SU-DHL-6 (cell line): ENCODE measurements at regions not wholly inside any gene's neighbourhood (a gene's known extent, or its start where the extent isn't known, plus 50 kb on each side); places are given as distances from the start of the nearest gene placed in this dataset.

Experiments used
- H2AFZ ChIP-seq: fragments of 200-600 bp; sonication (generic); 2 replicates; pipeline ENCODE4 v1.6.1; 2014; ENCODE audit warnings: low read depth, mild to moderate bottlenecking, moderate library complexity, mixed read lengths, antibody characterized with exemption, low read length; ENCODE audit not compliant: severe bottlenecking
- H3F3A ChIP-seq: fragments of 200-600 bp; shearing (Covaris generic); 2 replicates; pipeline ENCODE4 v1.6.0; 2016; ENCODE audit warnings: antibody characterized with exemption, mild to moderate bottlenecking; ENCODE audit not compliant: insufficient read depth
- H3K27ac ChIP-seq: fragments of 200-600 bp; sonication (generic); 2 replicates; pipeline ENCODE4 v1.5.1; 2016; ENCODE audit warnings: low read depth, mild to moderate bottlenecking, low read length, moderate library complexity, mixed read lengths
- H3K27me3 ChIP-seq: fragments of 200-600 bp; sonication (generic), shearing (Covaris generic); 2 replicates; pipeline ENCODE4 v1.6.0; 2014; ENCODE audit warnings: mild to moderate bottlenecking, low read length
- H3K36me3 ChIP-seq: fragments of 200-600 bp; sonication (generic); 2 replicates; pipeline ENCODE4 v1.6.1; 2014; ENCODE audit warnings: mild to moderate bottlenecking, low read length, mixed read lengths
- H3K4me2 ChIP-seq: fragments of 300-600, 200-600 bp; shearing (Covaris generic), sonication (generic); 2 replicates; pipeline ENCODE4 v1.6.0; 2014; ENCODE audit warnings: low read length, low read depth, mild to moderate bottlenecking; ENCODE audit not compliant: poor library complexity, severe bottlenecking
- H3K4me3 ChIP-seq: fragments of 200-600 bp; sonication (generic); 2 replicates; pipeline ENCODE4 v1.5.1; 2014; ENCODE audit warnings: antibody characterized with exemption, low read length, mild to moderate bottlenecking, mixed read lengths; ENCODE audit not compliant: insufficient read depth, poor library complexity, severe bottlenecking
- H3K79me2 ChIP-seq: fragments of 200-600 bp; sonication (generic); 2 replicates; pipeline ENCODE4 v1.6.1; 2014; ENCODE audit warnings: mild to moderate bottlenecking, low read length, moderate library complexity; ENCODE audit not compliant: insufficient read depth
- H3K9ac ChIP-seq: fragments of 200-600 bp; sonication (generic); 2 replicates; pipeline ENCODE4 v1.7.0; 2014; ENCODE audit warnings: mild to moderate bottlenecking, low read length
- H3K9me2 ChIP-seq: fragments of 200-600 bp; sonication (generic); replicated peaks from 2 replicates; pipeline ENCODE4 v1.6.1; 2014; ENCODE audit warnings: low read length; ENCODE audit not compliant: insufficient read depth
- H3K9me3 ChIP-seq: fragments of 200-600 bp; sonication (generic); 2 replicates; pipeline ENCODE4 v1.6.1; 2014; ENCODE audit warnings: low read length, mixed read lengths; ENCODE audit not compliant: insufficient read depth
- H4K20me1 ChIP-seq: fragments of 200-600 bp; sonication (generic); 2 replicates; pipeline ENCODE4 v1.6.1; 2014; ENCODE audit warnings: low read depth, mild to moderate bottlenecking, antibody characterized with exemption, low read length, moderate library complexity, mixed read lengths
- EZH2phosphoT487 ChIP-seq: fragments of 200-600 bp; sonication (generic), shearing (Covaris generic); conservative IDR thresholded peaks from 2 replicates; pipeline ENCODE4 v1.6.1; 2018; ENCODE audit warnings: mild to moderate bottlenecking, antibody characterized with exemption, low read length, moderate library complexity, mixed read lengths
- TF ChIP-seq, protein P1 (sequence below): fragments of 200-600 bp; sonication (generic); IDR thresholded peaks from one replicate; pipeline ENCODE4 v1.5.1; 2017; ENCODE audit warnings: antibody characterized with exemption, mild to moderate bottlenecking, low read length, moderate library complexity; ENCODE audit not compliant: insufficient read depth, poor library complexity, severe bottlenecking

DNA sequence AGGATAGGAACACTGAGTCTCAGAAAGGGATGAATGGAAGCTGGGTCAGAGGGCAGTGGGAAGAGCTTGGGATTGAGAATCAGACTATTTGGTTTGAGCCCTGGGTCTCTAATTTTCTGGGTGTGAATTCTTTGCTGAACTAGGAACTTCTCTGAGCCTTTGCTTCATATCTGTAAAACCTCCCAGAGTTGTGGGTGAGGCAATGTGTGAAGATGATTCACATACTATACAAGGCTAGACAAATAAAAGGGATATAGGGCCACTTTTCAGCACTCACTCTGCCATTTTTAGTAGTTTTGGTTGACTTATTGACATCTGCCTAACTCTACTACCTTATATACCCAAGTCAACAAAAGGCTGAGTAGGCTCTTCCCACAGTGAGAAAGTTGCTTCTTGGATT is 77.7 kb upstream of the JUN start:
- no peak overlapping the region for H2AFZ ChIP-seq
- H3K79me2 ChIP-seq = no peaks in the 10 kb centered on the region
- TF ChIP-seq, protein P1, sequence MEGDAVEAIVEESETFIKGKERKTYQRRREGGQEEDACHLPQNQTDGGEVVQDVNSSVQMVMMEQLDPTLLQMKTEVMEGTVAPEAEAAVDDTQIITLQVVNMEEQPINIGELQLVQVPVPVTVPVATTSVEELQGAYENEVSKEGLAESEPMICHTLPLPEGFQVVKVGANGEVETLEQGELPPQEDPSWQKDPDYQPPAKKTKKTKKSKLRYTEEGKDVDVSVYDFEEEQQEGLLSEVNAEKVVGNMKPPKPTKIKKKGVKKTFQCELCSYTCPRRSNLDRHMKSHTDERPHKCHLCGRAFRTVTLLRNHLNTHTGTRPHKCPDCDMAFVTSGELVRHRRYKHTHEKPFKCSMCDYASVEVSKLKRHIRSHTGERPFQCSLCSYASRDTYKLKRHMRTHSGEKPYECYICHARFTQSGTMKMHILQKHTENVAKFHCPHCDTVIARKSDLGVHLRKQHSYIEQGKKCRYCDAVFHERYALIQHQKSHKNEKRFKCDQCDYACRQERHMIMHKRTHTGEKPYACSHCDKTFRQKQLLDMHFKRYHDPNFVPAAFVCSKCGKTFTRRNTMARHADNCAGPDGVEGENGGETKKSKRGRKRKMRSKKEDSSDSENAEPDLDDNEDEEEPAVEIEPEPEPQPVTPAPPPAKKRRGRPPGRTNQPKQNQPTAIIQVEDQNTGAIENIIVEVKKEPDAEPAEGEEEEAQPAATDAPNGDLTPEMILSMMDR = no peak
- no peak for TF ChIP-seq EZH2phosphoT487
- no peaks in the 10 kb centered on the region for H3K36me3 ChIP-seq
- H3K9me3 ChIP-seq = no peaks in the 10 kb centered on the region
- H3K9ac ChIP-seq = no peak overlapping the region
- no peak overlapping the region for H3K27ac ChIP-seq
- no peaks in the 10 kb centered on the region for H3K27me3 ChIP-seq
- 0 out of 2 replicates have a peak, but pooled peaks cover 3% of the 10 kb centered on the region for H3K9me2 ChIP-seq
- no peak overlapping the region for H3K4me3 ChIP-seq
- no peaks in the 10 kb centered on the region for H4K20me1 ChIP-seq
- H3K4me2 ChIP-seq = no peak overlapping the region
- no peaks in the 10 kb centered on the region for H3F3A ChIP-seq

DNA sequence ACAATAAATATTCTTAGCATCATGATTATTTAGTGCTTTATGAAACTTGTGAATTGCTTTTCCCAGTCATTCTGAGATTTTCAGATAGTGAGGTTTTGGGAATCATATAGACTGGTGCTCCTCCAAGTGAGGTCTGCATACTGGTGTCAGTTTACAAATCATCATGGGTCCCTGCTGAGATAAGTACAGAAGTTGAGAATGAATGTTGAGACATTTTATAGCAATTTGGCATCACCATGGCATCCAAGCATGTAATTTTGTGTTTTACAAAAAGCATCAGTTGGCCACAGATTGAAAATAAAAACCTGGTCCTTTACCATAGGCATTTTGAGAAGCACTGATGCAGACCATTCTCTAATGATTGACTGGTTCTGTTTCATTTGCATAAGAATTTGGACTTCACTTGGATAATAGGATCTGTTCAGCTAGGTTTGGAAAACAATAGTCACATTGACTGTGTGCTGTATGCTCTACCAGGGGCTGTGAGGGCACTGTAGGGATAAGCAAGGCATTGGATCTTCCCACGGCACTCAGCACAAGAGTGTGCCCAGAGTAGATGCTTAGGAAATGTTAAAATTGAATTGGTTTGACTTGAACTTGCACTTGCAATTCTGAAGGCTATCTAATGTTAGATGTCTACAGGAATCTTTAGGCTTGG is 79.0 kb upstream of the JUN start:
- no peaks in the 10 kb centered on the region for H3K27me3 ChIP-seq
- H2AFZ ChIP-seq = no peak overlapping the region
- no peak overlapping the region for H3K9ac ChIP-seq
- no peaks in the 10 kb centered on the region for H4K20me1 ChIP-seq
- no peaks in the 10 kb centered on the region for H3K79me2 ChIP-seq
- no peaks in the 10 kb centered on the region for H3K9me3 ChIP-seq
- no peak overlapping the region for H3K4me2 ChIP-seq
- no peaks in the 10 kb centered on the region for H3K36me3 ChIP-seq
- H3K9me2 ChIP-seq = 0 out of 2 replicates have a peak, but pooled peaks cover 3% of the 10 kb centered on the region
- no peak for TF ChIP-seq EZH2phosphoT487
- TF ChIP-seq, protein P1 = no peak
- H3K27ac ChIP-seq = no peak overlapping the region
- H3F3A ChIP-seq = no peaks in the 10 kb centered on the region
- no peak overlapping the region for H3K4me3 ChIP-seq

DNA sequence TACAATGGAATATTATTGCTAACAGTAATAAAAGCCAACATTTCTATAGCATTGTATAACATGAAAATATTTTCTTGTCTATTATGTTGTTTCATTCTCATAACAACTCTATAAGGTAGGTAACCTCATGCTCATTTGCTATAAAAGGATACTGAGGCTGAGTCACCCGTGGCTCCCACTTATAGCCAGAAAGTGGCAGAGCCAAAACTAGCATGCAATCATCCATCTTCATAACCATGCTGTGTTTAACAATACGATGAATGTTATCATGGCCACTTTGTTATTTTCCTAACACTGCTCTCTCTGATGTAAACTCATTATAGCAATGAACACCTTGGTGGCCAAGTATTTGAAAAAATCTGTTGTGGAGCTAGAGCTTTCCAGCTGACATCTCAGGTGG is 80.8 kb upstream of the JUN start:
- H3K27me3 ChIP-seq = no peaks in the 10 kb centered on the region
- H4K20me1 ChIP-seq = no peaks in the 10 kb centered on the region
- no peaks in the 10 kb centered on the region for H3F3A ChIP-seq
- H3K79me2 ChIP-seq = no peaks in the 10 kb centered on the region
- no peak overlapping the region for H2AFZ ChIP-seq
- no peak overlapping the region for H3K4me3 ChIP-seq
- H3K27ac ChIP-seq = no peak overlapping the region
- H3K9me2 ChIP-seq = 0 out of 2 replicates have a peak, but pooled peaks cover 3% of the 10 kb centered on the region
- H3K36me3 ChIP-seq = no peaks in the 10 kb centered on the region
- H3K9me3 ChIP-seq = no peaks in the 10 kb centered on the region
- TF ChIP-seq, protein P1 = no peak
- TF ChIP-seq EZH2phosphoT487 = no peak
- no peak overlapping the region for H3K9ac ChIP-seq
- H3K4me2 ChIP-seq = no peak overlapping the region
